ENCODE measurements at regions not wholly inside any gene's neighbourhood (a gene's known extent, or its start where the extent isn't known, plus 50 kb on each side); places are given as distances from the start of the nearest gene placed in this dataset.

DNA sequence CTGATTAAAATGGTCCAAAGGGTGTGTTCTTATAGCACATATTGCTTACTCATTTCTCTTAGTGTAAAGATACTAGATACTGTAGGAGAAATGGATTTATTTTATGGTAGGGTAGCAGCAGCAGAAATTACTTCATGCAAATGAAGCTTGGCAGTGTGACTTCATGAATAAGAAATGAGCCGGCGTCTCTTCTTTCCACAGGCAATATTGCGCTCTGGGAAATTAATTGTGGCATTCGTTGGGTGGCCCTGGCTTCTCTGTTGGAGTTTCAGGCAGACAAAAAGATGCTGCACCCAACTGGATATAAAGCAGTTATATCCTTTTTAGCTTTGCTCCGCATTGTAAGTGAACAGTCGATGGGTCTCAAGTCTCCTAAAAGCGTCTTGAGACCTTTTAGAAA is 211.0 kb upstream of the NAV2 start:
- BruUV-seq (replicated peaks): no TSS peak
- WGBS (ENCODE audit: insufficient coverage, insufficient replicate concordance, low lambda C conversion rate, missing lambda C conversion rate): 58% methylated on average over 7 of the region's 7 CpGs
- CTCF ChIA-PET: interaction anchor here (1.5 kb wide), 1 partner anchor 61 kb away, joined by 3 read pairs; no protein-coding TSS in a partner anchor
- TF ChIP-seq, protein P1, sequence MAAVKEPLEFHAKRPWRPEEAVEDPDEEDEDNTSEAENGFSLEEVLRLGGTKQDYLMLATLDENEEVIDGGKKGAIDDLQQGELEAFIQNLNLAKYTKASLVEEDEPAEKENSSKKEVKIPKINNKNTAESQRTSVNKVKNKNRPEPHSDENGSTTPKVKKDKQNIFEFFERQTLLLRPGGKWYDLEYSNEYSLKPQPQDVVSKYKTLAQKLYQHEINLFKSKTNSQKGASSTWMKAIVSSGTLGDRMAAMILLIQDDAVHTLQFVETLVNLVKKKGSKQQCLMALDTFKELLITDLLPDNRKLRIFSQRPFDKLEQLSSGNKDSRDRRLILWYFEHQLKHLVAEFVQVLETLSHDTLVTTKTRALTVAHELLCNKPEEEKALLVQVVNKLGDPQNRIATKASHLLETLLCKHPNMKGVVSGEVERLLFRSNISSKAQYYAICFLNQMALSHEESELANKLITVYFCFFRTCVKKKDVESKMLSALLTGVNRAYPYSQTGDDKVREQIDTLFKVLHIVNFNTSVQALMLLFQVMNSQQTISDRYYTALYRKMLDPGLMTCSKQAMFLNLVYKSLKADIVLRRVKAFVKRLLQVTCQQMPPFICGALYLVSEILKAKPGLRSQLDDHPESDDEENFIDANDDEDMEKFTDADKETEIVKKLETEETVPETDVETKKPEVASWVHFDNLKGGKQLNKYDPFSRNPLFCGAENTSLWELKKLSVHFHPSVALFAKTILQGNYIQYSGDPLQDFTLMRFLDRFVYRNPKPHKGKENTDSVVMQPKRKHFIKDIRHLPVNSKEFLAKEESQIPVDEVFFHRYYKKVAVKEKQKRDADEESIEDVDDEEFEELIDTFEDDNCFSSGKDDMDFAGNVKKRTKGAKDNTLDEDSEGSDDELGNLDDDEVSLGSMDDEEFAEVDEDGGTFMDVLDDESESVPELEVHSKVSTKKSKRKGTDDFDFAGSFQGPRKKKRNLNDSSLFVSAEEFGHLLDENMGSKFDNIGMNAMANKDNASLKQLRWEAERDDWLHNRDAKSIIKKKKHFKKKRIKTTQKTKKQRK (IDR thresholded peaks at IDR 0.05; ENCODE audit: low read depth, low read length): no peak
- TF ChIP-seq NFYA (IDR thresholded peaks at IDR 0.05; ENCODE audit: borderline replicate concordance, low read depth, low read length): no peak
- no peak for TF ChIP-seq HDAC6 (IDR thresholded peaks at IDR 0.05; ENCODE audit: unreplicated experiment)
- TF ChIP-seq CHD4 (IDR thresholded peaks at IDR 0.05): no peak
- TF ChIP-seq ZSCAN29 (IDR thresholded peaks at IDR 0.05): no peak
- TF ChIP-seq, protein P2, sequence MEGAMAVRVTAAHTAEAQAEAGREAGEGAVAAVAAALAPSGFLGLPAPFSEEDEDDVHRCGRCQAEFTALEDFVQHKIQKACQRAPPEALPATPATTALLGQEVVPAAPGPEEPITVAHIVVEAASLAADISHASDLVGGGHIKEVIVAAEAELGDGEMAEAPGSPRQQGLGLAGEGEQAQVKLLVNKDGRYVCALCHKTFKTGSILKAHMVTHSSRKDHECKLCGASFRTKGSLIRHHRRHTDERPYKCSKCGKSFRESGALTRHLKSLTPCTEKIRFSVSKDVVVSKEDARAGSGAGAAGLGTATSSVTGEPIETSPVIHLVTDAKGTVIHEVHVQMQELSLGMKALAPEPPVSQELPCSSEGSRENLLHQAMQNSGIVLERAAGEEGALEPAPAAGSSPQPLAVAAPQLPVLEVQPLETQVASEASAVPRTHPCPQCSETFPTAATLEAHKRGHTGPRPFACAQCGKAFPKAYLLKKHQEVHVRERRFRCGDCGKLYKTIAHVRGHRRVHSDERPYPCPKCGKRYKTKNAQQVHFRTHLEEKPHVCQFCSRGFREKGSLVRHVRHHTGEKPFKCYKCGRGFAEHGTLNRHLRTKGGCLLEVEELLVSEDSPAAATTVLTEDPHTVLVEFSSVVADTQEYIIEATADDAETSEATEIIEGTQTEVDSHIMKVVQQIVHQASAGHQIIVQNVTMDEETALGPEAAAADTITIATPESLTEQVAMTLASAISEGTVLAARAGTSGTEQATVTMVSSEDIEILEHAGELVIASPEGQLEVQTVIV (IDR thresholded peaks at IDR 0.05; ENCODE audit: borderline replicate concordance, partially characterized antibody): no peak
- TF ChIP-seq DPF2 (IDR thresholded peaks at IDR 0.05): no peak
- TF ChIP-seq NFXL1 (IDR thresholded peaks at IDR 0.05; ENCODE audit: borderline replicate concordance): no peak
- TF ChIP-seq POLR2AphosphoS2 (IDR thresholded peaks at IDR 0.05; ENCODE audit: low read depth, low read length): no peak
- TF ChIP-seq, protein P3, sequence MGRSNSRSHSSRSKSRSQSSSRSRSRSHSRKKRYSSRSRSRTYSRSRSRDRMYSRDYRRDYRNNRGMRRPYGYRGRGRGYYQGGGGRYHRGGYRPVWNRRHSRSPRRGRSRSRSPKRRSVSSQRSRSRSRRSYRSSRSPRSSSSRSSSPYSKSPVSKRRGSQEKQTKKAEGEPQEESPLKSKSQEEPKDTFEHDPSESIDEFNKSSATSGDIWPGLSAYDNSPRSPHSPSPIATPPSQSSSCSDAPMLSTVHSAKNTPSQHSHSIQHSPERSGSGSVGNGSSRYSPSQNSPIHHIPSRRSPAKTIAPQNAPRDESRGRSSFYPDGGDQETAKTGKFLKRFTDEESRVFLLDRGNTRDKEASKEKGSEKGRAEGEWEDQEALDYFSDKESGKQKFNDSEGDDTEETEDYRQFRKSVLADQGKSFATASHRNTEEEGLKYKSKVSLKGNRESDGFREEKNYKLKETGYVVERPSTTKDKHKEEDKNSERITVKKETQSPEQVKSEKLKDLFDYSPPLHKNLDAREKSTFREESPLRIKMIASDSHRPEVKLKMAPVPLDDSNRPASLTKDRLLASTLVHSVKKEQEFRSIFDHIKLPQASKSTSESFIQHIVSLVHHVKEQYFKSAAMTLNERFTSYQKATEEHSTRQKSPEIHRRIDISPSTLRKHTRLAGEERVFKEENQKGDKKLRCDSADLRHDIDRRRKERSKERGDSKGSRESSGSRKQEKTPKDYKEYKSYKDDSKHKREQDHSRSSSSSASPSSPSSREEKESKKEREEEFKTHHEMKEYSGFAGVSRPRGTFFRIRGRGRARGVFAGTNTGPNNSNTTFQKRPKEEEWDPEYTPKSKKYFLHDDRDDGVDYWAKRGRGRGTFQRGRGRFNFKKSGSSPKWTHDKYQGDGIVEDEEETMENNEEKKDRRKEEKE (IDR thresholded peaks at IDR 0.05): no peak
- TF ChIP-seq, protein P4, sequence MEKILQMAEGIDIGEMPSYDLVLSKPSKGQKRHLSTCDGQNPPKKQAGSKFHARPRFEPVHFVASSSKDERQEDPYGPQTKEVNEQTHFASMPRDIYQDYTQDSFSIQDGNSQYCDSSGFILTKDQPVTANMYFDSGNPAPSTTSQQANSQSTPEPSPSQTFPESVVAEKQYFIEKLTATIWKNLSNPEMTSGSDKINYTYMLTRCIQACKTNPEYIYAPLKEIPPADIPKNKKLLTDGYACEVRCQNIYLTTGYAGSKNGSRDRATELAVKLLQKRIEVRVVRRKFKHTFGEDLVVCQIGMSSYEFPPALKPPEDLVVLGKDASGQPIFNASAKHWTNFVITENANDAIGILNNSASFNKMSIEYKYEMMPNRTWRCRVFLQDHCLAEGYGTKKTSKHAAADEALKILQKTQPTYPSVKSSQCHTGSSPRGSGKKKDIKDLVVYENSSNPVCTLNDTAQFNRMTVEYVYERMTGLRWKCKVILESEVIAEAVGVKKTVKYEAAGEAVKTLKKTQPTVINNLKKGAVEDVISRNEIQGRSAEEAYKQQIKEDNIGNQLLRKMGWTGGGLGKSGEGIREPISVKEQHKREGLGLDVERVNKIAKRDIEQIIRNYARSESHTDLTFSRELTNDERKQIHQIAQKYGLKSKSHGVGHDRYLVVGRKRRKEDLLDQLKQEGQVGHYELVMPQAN (conservative IDR thresholded peaks at IDR 0.05): no peak
- no peak for TF ChIP-seq CBX5 (IDR thresholded peaks at IDR 0.05; ENCODE audit: low read depth)
- TF ChIP-seq, protein P5, sequence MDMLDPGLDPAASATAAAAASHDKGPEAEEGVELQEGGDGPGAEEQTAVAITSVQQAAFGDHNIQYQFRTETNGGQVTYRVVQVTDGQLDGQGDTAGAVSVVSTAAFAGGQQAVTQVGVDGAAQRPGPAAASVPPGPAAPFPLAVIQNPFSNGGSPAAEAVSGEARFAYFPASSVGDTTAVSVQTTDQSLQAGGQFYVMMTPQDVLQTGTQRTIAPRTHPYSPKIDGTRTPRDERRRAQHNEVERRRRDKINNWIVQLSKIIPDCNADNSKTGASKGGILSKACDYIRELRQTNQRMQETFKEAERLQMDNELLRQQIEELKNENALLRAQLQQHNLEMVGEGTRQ (IDR thresholded peaks at IDR 0.05; ENCODE audit: borderline replicate concordance, low read depth, low read length): no peak
- no peak for TF ChIP-seq SREBF1 (IDR thresholded peaks at IDR 0.05; ENCODE audit: low read length)

More for the DNA sequence above, 211.0 kb upstream of the NAV2 start:
- no peak for ATAC-seq
- H4K20me1 ChIP-seq (ENCODE audit: control insufficient read depth, insufficient read depth): no peaks in the 10 kb centered on the region
- H3K4me1 ChIP-seq (ENCODE audit: control insufficient read depth, insufficient read depth, low read length): no peaks in the 10 kb centered on the region
- H3K27ac ChIP-seq (ENCODE audit: control insufficient read depth, insufficient read depth): no peak overlapping the region
- no peaks in the 10 kb centered on the region for H3K27me3 ChIP-seq (replicated peaks in 1 of 2; ENCODE audit: control insufficient read depth in 2 of 2, insufficient read depth in 2 of 2, low read length in 1 of 2)
- H2AFZ ChIP-seq (ENCODE audit: control insufficient read depth, low read depth, low read length): no peak overlapping the region
- in situ Hi-C loops (cut with MboI) (no loop called here), intact Hi-C loops (cut with micrococcal nuclease; ENCODE audit: unreplicated experiment) (no loop called here)
- H3K9me3 ChIP-seq (replicated peaks; ENCODE audit: control insufficient read depth, insufficient read depth, low read length): no peaks in the 10 kb centered on the region
- H3K4me3 ChIP-seq: no peak overlapping the region
- DNase-seq (ENCODE audit: low read depth, low spot score): no peak
- no peaks in the 10 kb centered on the region for H3K36me3 ChIP-seq (ENCODE audit: control insufficient read depth in 2 of 2, insufficient read depth in 2 of 2, low read length in 1 of 2)
- ChIA-PET RAD21 (ENCODE audit: unreplicated experiment) (no interaction called here), POLR2A (no interaction called here), SMC1A (ENCODE audit: uncharacterized antibody, unreplicated experiment) (no interaction called here)
- H3K4me2 ChIP-seq (ENCODE audit: control insufficient read depth, insufficient read depth): no peak overlapping the region
- H3K79me2 ChIP-seq (ENCODE audit: control insufficient read depth, insufficient read depth, low read length): no peaks in the 10 kb centered on the region
- no peak for FAIRE-seq
- no peak overlapping the region for H3K9ac ChIP-seq (ENCODE audit: control insufficient read depth, insufficient read depth, low read length)

Measured in GM12878 (cell line).